Liver (tissue), 8 donors: ENCODE measurements at regions not wholly inside any gene's neighbourhood (a gene's known extent, or its start where the extent isn't known, plus 50 kb on each side); places are given as distances from the start of the nearest gene placed in this dataset.

Experiments
- DNase-seq: peaks from one replicate; pipeline ENCODE4 v3.0.0-alpha.2; 2017; ENCODE audit warnings: low spot score
- H3K27ac ChIP-seq, 2 donors: one replicate each; pipeline ENCODE4 v1.7.0; 2013; ENCODE audit warnings: inconsistent platforms in 2 of 2, low read length in 2 of 2, control low read depth in 1 of 2, low read depth in 1 of 2, mild to moderate bottlenecking in 1 of 2
- H3K27me3 ChIP-seq, 4 donors: one replicate each; pipeline versions ENCODE4 v1.6.1 to v1.7.0; 2013; ENCODE audit warnings: low read length in 3 of 4, inconsistent platforms in 1 of 4, mild to moderate bottlenecking in 1 of 4, moderate library complexity in 1 of 4; ENCODE audit not compliant: control insufficient read depth in 4 of 4, insufficient read depth in 4 of 4
- H3K36me3 ChIP-seq, 4 donors: one replicate each; pipeline versions ENCODE4 v1.6.1 to v1.7.0; 2013; ENCODE audit warnings: low read length in 3 of 4, mild to moderate bottlenecking in 3 of 4, low read depth in 1 of 4, moderate library complexity in 1 of 4; ENCODE audit not compliant: control insufficient read depth in 4 of 4, insufficient read depth in 3 of 4
- H3K4me1 ChIP-seq, 4 donors: one replicate each; pipeline versions ENCODE4 v1.6.1 to v1.7.0; 2013; ENCODE audit warnings: low read length in 3 of 4, mild to moderate bottlenecking in 3 of 4, moderate library complexity in 1 of 4; ENCODE audit not compliant: control insufficient read depth in 4 of 4, insufficient read depth in 4 of 4
- H3K4me3 ChIP-seq, 3 donors: one replicate each; pipeline versions ENCODE4 v1.6.1 to v1.7.0; 2013; ENCODE audit warnings: low read length in 3 of 3, control low read depth in 1 of 3, low read depth in 1 of 3, mild to moderate bottlenecking in 1 of 3
- H3K9ac ChIP-seq, 2 donors: one replicate each; pipeline ENCODE4 v1.7.0; 2013; ENCODE audit warnings: low read length in 2 of 2, mild to moderate bottlenecking in 2 of 2, moderate library complexity in 2 of 2, control low read depth in 1 of 2, low read depth in 1 of 2
- H3K9me3 ChIP-seq, 4 donors: one replicate each; pipeline versions ENCODE4 v1.6.1 to v1.7.0; 2013; ENCODE audit warnings: low read length in 3 of 4; ENCODE audit not compliant: control insufficient read depth in 4 of 4
- EGR1 ChIP-seq, 2 donors: IDR thresholded peaks; 2 replicates each; pipeline ENCODE4 v1.6.1; 2016 to 2018; ENCODE audit warnings: antibody characterized with exemption in 2 of 2, low read depth in 2 of 2
- FOXA1 ChIP-seq: IDR thresholded peaks from 2 replicates; pipeline ENCODE4 v1.6.1; 2016; ENCODE audit warnings: antibody characterized with exemption
- FOXA2 ChIP-seq: IDR thresholded peaks from 2 replicates; pipeline ENCODE4 v1.6.1; 2016; ENCODE audit warnings: antibody characterized with exemption
- HNF4A ChIP-seq, 2 donors: conservative IDR thresholded peaks; 2 replicates each; pipeline ENCODE4 v1.6.1; 2016; ENCODE audit warnings: antibody characterized with exemption in 2 of 2, mild to moderate bottlenecking in 2 of 2
- HNF4G ChIP-seq: IDR thresholded peaks from 2 replicates; pipeline ENCODE4 v1.6.1; 2016; ENCODE audit warnings: antibody characterized with exemption
- NR2F2 ChIP-seq: IDR thresholded peaks from 2 replicates; pipeline ENCODE4 v1.6.1; 2016; ENCODE audit warnings: antibody characterized with exemption
- RAD21 ChIP-seq, 2 donors: IDR thresholded peaks; 2 replicates each; pipeline ENCODE4 v1.6.1; 2016; ENCODE audit warnings: antibody characterized with exemption in 2 of 2, mild to moderate bottlenecking in 2 of 2
- RXRA ChIP-seq, 2 donors: IDR thresholded peaks; 2 replicates each; pipeline ENCODE4 v1.6.1; 2017 to 2018; ENCODE audit warnings: antibody characterized with exemption in 2 of 2, mild to moderate bottlenecking in 1 of 2
- SP1 ChIP-seq: IDR thresholded peaks from 2 replicates; pipeline ENCODE4 v1.6.1; 2018; ENCODE audit warnings: antibody characterized with exemption, mild to moderate bottlenecking
- TAF1 ChIP-seq: conservative IDR thresholded peaks from 2 replicates; pipeline ENCODE4 v1.6.1; 2016; ENCODE audit warnings: antibody characterized with exemption, mild to moderate bottlenecking
- WGBS: extraction: QIAGEN DNeasy Blood & Tissue Kit; methylation state at CpG from one replicate; pipeline ENCODE4 v1.1.7; 2013; 5-methylcytosine and 5-hydroxymethylcytosine counted together
- TF ChIP-seq, protein P1 (sequence below): IDR thresholded peaks from 2 replicates; pipeline ENCODE4 v1.6.1; 2016; ENCODE audit warnings: antibody characterized with exemption, mild to moderate bottlenecking
- TF ChIP-seq, protein P2 (sequence below): IDR thresholded peaks from 2 replicates; pipeline ENCODE4 v1.6.1; 2016; ENCODE audit warnings: antibody characterized with exemption
- TF ChIP-seq, protein P3 (sequence below): fragments of 150-350 bp; IDR thresholded peaks from 2 replicates; pipeline ENCODE4 v1.5.1; 2017; ENCODE audit warnings: improper control_type of control experiment, low read depth, low read length; ENCODE audit not compliant: missing input control
- donor health status: healthy.
- donor health status: healthy.
- donor health status: healthy.
- donor health status: healthy.
- donor health status: healthy.

DNA sequence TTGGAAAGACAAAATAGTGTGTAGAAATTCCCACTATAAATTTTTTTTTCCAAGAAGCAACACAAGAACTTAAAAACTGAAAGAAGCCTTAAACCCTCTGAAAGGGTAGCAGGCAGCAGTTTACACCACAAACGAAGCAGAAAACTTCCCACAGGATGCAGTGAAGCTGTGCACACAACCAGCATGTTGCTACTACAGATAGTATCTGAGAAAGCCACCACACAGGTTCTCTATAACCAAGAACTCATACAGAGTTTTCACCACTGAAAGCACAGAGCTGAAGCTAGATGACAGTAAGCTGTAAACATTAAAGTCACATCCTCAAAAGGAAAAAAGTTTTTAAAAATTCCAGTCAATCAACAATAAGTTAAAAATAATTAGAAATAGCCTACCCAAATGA, 333.6 kb upstream of the MON1B start (continued):
- TF ChIP-seq, protein P1, sequence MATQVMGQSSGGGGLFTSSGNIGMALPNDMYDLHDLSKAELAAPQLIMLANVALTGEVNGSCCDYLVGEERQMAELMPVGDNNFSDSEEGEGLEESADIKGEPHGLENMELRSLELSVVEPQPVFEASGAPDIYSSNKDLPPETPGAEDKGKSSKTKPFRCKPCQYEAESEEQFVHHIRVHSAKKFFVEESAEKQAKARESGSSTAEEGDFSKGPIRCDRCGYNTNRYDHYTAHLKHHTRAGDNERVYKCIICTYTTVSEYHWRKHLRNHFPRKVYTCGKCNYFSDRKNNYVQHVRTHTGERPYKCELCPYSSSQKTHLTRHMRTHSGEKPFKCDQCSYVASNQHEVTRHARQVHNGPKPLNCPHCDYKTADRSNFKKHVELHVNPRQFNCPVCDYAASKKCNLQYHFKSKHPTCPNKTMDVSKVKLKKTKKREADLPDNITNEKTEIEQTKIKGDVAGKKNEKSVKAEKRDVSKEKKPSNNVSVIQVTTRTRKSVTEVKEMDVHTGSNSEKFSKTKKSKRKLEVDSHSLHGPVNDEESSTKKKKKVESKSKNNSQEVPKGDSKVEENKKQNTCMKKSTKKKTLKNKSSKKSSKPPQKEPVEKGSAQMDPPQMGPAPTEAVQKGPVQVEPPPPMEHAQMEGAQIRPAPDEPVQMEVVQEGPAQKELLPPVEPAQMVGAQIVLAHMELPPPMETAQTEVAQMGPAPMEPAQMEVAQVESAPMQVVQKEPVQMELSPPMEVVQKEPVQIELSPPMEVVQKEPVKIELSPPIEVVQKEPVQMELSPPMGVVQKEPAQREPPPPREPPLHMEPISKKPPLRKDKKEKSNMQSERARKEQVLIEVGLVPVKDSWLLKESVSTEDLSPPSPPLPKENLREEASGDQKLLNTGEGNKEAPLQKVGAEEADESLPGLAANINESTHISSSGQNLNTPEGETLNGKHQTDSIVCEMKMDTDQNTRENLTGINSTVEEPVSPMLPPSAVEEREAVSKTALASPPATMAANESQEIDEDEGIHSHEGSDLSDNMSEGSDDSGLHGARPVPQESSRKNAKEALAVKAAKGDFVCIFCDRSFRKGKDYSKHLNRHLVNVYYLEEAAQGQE, result no peak
- TF ChIP-seq EGR1 (IDR thresholded peaks at IDR 0.05; ENCODE audit: low read depth in 2 of 2), result no peak
- no peak for TF ChIP-seq TAF1
- TF ChIP-seq RAD21 (IDR thresholded peaks at IDR 0.05), result no peak
- TF ChIP-seq, protein P2, sequence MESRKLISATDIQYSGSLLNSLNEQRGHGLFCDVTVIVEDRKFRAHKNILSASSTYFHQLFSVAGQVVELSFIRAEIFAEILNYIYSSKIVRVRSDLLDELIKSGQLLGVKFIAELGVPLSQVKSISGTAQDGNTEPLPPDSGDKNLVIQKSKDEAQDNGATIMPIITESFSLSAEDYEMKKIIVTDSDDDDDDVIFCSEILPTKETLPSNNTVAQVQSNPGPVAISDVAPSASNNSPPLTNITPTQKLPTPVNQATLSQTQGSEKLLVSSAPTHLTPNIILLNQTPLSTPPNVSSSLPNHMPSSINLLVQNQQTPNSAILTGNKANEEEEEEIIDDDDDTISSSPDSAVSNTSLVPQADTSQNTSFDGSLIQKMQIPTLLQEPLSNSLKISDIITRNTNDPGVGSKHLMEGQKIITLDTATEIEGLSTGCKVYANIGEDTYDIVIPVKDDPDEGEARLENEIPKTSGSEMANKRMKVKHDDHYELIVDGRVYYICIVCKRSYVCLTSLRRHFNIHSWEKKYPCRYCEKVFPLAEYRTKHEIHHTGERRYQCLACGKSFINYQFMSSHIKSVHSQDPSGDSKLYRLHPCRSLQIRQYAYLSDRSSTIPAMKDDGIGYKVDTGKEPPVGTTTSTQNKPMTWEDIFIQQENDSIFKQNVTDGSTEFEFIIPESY, result no peak

DNA sequence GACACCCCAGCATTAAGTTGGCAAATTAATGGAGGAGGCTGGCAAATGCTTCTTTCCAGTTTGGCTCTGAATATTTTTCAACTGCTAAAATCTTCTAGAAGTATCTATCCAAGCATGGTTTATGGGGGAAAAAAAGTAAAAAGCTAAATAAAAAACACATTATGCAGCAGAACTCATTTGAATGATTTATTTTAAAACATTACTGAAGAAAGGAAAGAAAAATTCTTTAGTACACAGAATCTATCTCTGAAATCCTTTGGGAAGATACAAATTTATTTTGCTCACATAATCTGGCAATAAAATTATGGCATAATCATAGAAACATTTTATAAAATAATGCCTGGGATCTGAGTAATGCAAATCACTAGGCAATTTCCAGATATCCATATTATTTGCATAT, 328.1 kb upstream of the MON1B start:
- no peak for TF ChIP-seq SP1
- no peak for DNase-seq
- no peak overlapping the region for H3K27ac ChIP-seq
- H3K4me3 ChIP-seq, result no peak overlapping the region
- H3K36me3 ChIP-seq, result no peaks in the 10 kb centered on the region
- peaks cover 0 to 8% (median 0%) of the 10 kb centered on the region in 4 donors for H3K4me1 ChIP-seq
- H3K9ac ChIP-seq, result no peak overlapping the region
- no peaks in the 10 kb centered on the region for H3K27me3 ChIP-seq
- H3K9me3 ChIP-seq, result no peaks in the 10 kb centered on the region

DNA sequence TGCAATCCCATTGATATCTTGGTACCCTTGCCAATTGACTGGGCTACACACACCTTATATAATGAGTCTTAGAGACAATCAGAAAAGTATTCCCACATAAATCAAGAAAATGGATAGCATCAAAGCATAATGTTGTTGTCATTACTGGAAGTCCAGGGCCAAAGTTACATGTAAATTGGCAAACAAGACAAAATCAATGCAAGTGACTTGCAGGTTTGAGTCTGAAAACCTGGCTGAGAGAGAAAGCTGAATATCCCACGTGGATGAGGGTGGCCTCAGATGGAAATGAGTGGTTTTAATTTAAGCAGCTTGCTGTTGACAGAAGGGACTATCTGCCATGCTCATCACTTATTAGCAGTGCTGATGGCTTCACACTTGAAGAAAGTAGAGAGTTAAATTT, 324.0 kb upstream of the MON1B start:
- Histone ChIP-seq H3K4me3 (no peak overlapping the region), H3K27me3 (no peaks in the 10 kb centered on the region), H3K9ac (no peak overlapping the region), H3K36me3 (no peaks in the 10 kb centered on the region), H3K9me3 (no peaks in the 10 kb centered on the region), H3K4me1 (peaks cover 0 to 8% (median 0%) of the 10 kb centered on the region in 4 donors), H3K27ac (no peak overlapping the region)
- DNase-seq, result no peak
- TF ChIP-seq RAD21 (IDR thresholded peaks at IDR 0.05) (peak; percentile 8 to 14), FOXA2 (no peak), FOXA1 (no peak), HNF4G (no peak), TAF1 (no peak), RXRA (IDR thresholded peaks at IDR 0.05) (no peak), HNF4A (conservative IDR thresholded peaks at IDR 0.05) (peak; percentile 50 to 70), NR2F2 (no peak)
- TF ChIP-seq, protein P1, result no peak
- TF ChIP-seq, protein P2, result no peak
- TF ChIP-seq, protein P3, sequence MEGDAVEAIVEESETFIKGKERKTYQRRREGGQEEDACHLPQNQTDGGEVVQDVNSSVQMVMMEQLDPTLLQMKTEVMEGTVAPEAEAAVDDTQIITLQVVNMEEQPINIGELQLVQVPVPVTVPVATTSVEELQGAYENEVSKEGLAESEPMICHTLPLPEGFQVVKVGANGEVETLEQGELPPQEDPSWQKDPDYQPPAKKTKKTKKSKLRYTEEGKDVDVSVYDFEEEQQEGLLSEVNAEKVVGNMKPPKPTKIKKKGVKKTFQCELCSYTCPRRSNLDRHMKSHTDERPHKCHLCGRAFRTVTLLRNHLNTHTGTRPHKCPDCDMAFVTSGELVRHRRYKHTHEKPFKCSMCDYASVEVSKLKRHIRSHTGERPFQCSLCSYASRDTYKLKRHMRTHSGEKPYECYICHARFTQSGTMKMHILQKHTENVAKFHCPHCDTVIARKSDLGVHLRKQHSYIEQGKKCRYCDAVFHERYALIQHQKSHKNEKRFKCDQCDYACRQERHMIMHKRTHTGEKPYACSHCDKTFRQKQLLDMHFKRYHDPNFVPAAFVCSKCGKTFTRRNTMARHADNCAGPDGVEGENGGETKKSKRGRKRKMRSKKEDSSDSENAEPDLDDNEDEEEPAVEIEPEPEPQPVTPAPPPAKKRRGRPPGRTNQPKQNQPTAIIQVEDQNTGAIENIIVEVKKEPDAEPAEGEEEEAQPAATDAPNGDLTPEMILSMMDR, result no peak
- WGBS, result 25% methylated on average over 1 of the region's 1 CpG
